Breast epithelium (tissue), 4 donors: ENCODE measurements at regions not wholly inside any gene's neighbourhood (a gene's known extent, or its start where the extent isn't known, plus 50 kb on each side); places are given as distances from the start of the nearest gene placed in this dataset.

Experiments used
- DNase-seq, 2 donors: peaks; one replicate each; pipeline ENCODE4 v3.0.0-alpha.2; 2019; ENCODE audit warnings: low spot score in 2 of 2
- H3K27ac ChIP-seq, 2 donors: fragments of 200-600 bp; sonication (generic) in 1 of 2; one replicate each; pipeline ENCODE4 v1.5.1; 2016 to 2019; ENCODE audit warnings: mild to moderate bottlenecking in 1 of 2
- H3K27me3 ChIP-seq, 2 donors: fragments of 200-600 bp; sonication (generic) in 1 of 2; one replicate each; pipeline versions ENCODE4 v1.5.1 to v1.6.0; 2017 to 2019; ENCODE audit warnings: control low read depth in 1 of 2, mild to moderate bottlenecking in 1 of 2
- H3K36me3 ChIP-seq: fragments of 200-600 bp; one replicate; pipeline ENCODE4 v1.5.1; 2019
- H3K4me1 ChIP-seq, 2 donors: fragments of 200-600 bp; sonication (generic); one replicate each; pipeline ENCODE4 v1.5.1; 2016 to 2019; ENCODE audit warnings: control low read depth in 1 of 2
- H3K4me3 ChIP-seq, 3 donors: fragments of 200-600 bp; sonication (generic); 1 replicate in 2 of 3; 2 replicates in 1 of 3; pipeline ENCODE4 v1.5.1; 2016 to 2019; ENCODE audit warnings: mild to moderate bottlenecking in 3 of 3, moderate library complexity in 2 of 3
- H3K9me3 ChIP-seq, 2 donors: fragments of 200-600 bp; sonication (generic) in 1 of 2; one replicate each; pipeline ENCODE4 v1.5.1; 2016 to 2019; ENCODE audit warnings: control low read depth in 1 of 2
- CTCF ChIP-seq, 3 donors: fragments of 450-650 bp; IDR thresholded peaks; one replicate each; pipeline ENCODE4 v1.5.1; 2016 to 2017; ENCODE audit warnings: antibody characterized with exemption in 3 of 3, mild to moderate bottlenecking in 3 of 3, moderate library complexity in 3 of 3
- POLR2A ChIP-seq: fragments of 450-650 bp; IDR thresholded peaks from one replicate; pipeline ENCODE4 v1.6.1; 2016; ENCODE audit warnings: antibody characterized with exemption, mild to moderate bottlenecking, moderate library complexity
- POLR2AphosphoS5 ChIP-seq, 3 donors: sonication (generic); formaldehyde crosslinking; IDR thresholded peaks; one replicate each; pipeline ENCODE4 v1.6.1; 2017; ENCODE audit warnings: antibody characterized with exemption in 3 of 3
- intact Hi-C: fragments of 100-400 bp; cut with DNase I; formaldehyde crosslinking; loops from one replicate; pipeline ENCODE4 v1.15.1; 2023; ENCODE audit warnings: low total_unique reads

GRCh38 chr12:88867510-88867909, 287.2 kb upstream of the KITLG start:
- no peaks in the 10 kb centered on the region for H3K9me3 ChIP-seq
- intact Hi-C loops: no loop called here
- H3K4me1 ChIP-seq: peaks cover 0 to 3% of the 10 kb centered on the region in 2 donors
- H3K36me3 ChIP-seq: no peaks in the 10 kb centered on the region
- TF ChIP-seq CTCF (IDR thresholded peaks at IDR 0.05) (no peak), POLR2A (no peak), POLR2AphosphoS5 (IDR thresholded peaks at IDR 0.05) (no peak)
- no peak overlapping the region for H3K4me3 ChIP-seq
- DNase-seq: no peak
- no peaks in the 10 kb centered on the region for H3K27me3 ChIP-seq
- no peak overlapping the region for H3K27ac ChIP-seq

GRCh38 chr12:88866881-88867280, 286.6 kb upstream of the KITLG start:
- intact Hi-C loops: no loop called here
- no peaks in the 10 kb centered on the region for H3K9me3 ChIP-seq
- TF ChIP-seq POLR2A (no peak), POLR2AphosphoS5 (IDR thresholded peaks at IDR 0.05) (no peak), CTCF (IDR thresholded peaks at IDR 0.05) (no peak)

GRCh38 chr12:88865537-88865936, 285.3 kb upstream of the KITLG start:
- Histone ChIP-seq H3K27ac (no peak overlapping the region), H3K27me3 (no peaks in the 10 kb centered on the region), H3K4me1 (peaks cover 0 to 3% of the 10 kb centered on the region in 2 donors), H3K9me3 (no peaks in the 10 kb centered on the region), H3K36me3 (no peaks in the 10 kb centered on the region), H3K4me3 (no peak overlapping the region)
- TF ChIP-seq POLR2A: no peak
- TF ChIP-seq POLR2AphosphoS5 (IDR thresholded peaks at IDR 0.05): no peak
- TF ChIP-seq CTCF (IDR thresholded peaks at IDR 0.05): no peak
- intact Hi-C loops: no loop called here
- DNase-seq: no peak

More at GRCh38 chr12:88866881-88867280, 286.6 kb upstream of the KITLG start:
- Histone ChIP-seq H3K27me3 (no peaks in the 10 kb centered on the region), H3K4me1 (peaks cover 0 to 3% of the 10 kb centered on the region in 2 donors), H3K36me3 (no peaks in the 10 kb centered on the region), H3K27ac (no peak overlapping the region), H3K4me3 (no peak overlapping the region)
- no peak for DNase-seq

- Histone ChIP-seq H3K27me3 (no peaks in the 10 kb centered on the region), H3K9me3 (no peaks in the 10 kb centered on the region), H3K36me3 (no peaks in the 10 kb centered on the region), H3K4me3 (no peak overlapping the region), H3K4me1 (no peaks in the 10 kb centered on the region), H3K27ac (no peak overlapping the region)
- TF ChIP-seq POLR2A (no peak), CTCF (IDR thresholded peaks at IDR 0.05) (no peak), POLR2AphosphoS5 (IDR thresholded peaks at IDR 0.05) (no peak)
- DNase-seq: no peak
- intact Hi-C loops: no loop called here
These were observed 280.6 kb upstream of the KITLG start for GRCh38 chr12:88860851-88861250.

GRCh38 chr12:88856201-88856600, 275.9 kb upstream of the KITLG start:
- Histone ChIP-seq H3K9me3 (no peaks in the 10 kb centered on the region), H3K27me3 (no peaks in the 10 kb centered on the region), H3K27ac (no peak overlapping the region), H3K4me1 (no peaks in the 10 kb centered on the region), H3K4me3 (no peak overlapping the region), H3K36me3 (no peaks in the 10 kb centered on the region)
- no peak for TF ChIP-seq POLR2A
- TF ChIP-seq CTCF (IDR thresholded peaks at IDR 0.05): no peak
- TF ChIP-seq POLR2AphosphoS5 (IDR thresholded peaks at IDR 0.05): no peak
- no peak for DNase-seq
- intact Hi-C loops: no loop called here
